ENCODE measurements at regions not wholly inside any gene's neighbourhood (a gene's known extent, or its start where the extent isn't known, plus 50 kb on each side); places are given as distances from the start of the nearest gene placed in this dataset.

DNA sequence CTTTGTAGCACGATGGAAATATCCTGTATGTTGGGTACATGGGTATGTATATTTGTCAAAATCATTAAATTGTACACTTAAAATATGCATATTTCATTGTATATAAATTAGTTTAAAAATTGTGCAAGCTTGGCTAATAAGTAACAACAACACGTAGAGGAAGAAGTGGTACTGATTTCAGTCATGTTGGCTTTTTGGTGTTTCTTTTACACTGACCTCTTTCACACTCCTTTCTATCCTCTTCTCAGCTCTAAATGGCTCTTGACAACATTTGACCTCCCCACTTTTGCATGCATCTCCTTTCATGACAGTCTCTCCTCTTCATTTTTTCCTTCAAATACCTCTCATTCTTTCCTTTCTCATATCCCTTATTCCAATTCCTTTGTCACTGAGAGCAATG lies 801.4 kb upstream of the ZEB2 start:
- H3K27ac ChIP-seq = no peak overlapping the region
- H3K4me2 ChIP-seq (ENCODE audit: low read length) = no peak overlapping the region
- H3K4me3 ChIP-seq (ENCODE audit: low read depth, low read length) = no peak overlapping the region
- TF ChIP-seq, protein P1, sequence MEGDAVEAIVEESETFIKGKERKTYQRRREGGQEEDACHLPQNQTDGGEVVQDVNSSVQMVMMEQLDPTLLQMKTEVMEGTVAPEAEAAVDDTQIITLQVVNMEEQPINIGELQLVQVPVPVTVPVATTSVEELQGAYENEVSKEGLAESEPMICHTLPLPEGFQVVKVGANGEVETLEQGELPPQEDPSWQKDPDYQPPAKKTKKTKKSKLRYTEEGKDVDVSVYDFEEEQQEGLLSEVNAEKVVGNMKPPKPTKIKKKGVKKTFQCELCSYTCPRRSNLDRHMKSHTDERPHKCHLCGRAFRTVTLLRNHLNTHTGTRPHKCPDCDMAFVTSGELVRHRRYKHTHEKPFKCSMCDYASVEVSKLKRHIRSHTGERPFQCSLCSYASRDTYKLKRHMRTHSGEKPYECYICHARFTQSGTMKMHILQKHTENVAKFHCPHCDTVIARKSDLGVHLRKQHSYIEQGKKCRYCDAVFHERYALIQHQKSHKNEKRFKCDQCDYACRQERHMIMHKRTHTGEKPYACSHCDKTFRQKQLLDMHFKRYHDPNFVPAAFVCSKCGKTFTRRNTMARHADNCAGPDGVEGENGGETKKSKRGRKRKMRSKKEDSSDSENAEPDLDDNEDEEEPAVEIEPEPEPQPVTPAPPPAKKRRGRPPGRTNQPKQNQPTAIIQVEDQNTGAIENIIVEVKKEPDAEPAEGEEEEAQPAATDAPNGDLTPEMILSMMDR (IDR thresholded peaks at IDR 0.05) = no peak
- no peaks in the 10 kb centered on the region for H3K27me3 ChIP-seq (ENCODE audit: control insufficient read depth, insufficient read depth, low read length)
- H3K79me2 ChIP-seq = no peaks in the 10 kb centered on the region
- no peaks in the 10 kb centered on the region for H3K9me3 ChIP-seq (ENCODE audit: control insufficient read depth, low read length)
- H3K36me3 ChIP-seq (ENCODE audit: control insufficient read depth, insufficient read depth, low read length) = no peaks in the 10 kb centered on the region
- H2AFZ ChIP-seq = no peak overlapping the region
- H3K4me1 ChIP-seq = no peaks in the 10 kb centered on the region
- H3K9ac ChIP-seq = no peak overlapping the region

DNA sequence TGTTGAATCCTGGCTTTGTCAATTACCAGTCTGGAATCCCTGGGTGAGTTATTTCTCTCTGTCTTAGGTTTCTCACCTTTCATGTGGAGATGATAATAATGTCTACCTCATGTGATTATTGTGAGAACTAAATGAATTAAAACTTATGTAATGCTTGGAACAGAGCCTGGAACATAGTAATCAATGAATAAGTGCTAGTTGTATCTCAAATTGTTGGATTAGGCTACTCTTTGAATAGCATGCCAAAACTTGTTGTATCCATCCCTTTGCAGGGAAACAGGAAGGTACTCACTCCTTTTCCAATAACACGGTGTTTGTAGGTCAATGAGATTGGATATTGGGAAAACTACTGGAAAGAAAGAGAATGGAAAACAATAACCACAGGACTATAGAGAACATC lies 796.6 kb upstream of the ZEB2 start:
- no peaks in the 10 kb centered on the region for H3K4me1 ChIP-seq
- H3K4me2 ChIP-seq (ENCODE audit: low read length) = no peak overlapping the region
- H3K27ac ChIP-seq = no peak overlapping the region
- H3K9me3 ChIP-seq (ENCODE audit: control insufficient read depth, low read length) = no peaks in the 10 kb centered on the region
- TF ChIP-seq, protein P1 (IDR thresholded peaks at IDR 0.05) = no peak
- H3K79me2 ChIP-seq = no peaks in the 10 kb centered on the region
- H3K4me3 ChIP-seq (ENCODE audit: low read depth, low read length) = no peak overlapping the region
- no peaks in the 10 kb centered on the region for H3K36me3 ChIP-seq (ENCODE audit: control insufficient read depth, insufficient read depth, low read length)
- H2AFZ ChIP-seq = no peak overlapping the region
- H3K9ac ChIP-seq = no peak overlapping the region
- H3K27me3 ChIP-seq (ENCODE audit: control insufficient read depth, insufficient read depth, low read length) = no peaks in the 10 kb centered on the region

DNA sequence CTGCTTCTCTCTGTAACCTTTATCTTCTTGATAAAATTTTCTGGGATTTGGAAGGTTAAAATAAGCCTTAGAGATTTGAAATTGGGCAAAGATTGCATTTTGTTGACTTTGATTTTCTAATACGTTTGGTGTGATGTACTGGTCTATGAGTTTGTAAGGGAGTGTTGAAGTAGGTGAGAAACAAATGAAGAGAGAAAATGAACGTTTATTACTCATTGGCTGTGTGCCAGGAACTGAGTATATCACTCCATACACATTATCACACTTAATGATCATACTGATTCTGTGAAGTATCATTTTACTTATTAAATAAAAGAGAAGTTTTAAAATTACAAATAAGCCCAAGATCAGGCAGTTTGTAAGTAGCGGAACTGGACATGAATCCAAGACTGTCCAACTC lies 795.1 kb upstream of the ZEB2 start:
- H2AFZ ChIP-seq = no peak overlapping the region
- H3K36me3 ChIP-seq (ENCODE audit: control insufficient read depth, insufficient read depth, low read length) = no peaks in the 10 kb centered on the region
- TF ChIP-seq, protein P1 (IDR thresholded peaks at IDR 0.05) = no peak
- H3K9me3 ChIP-seq (ENCODE audit: control insufficient read depth, low read length) = no peaks in the 10 kb centered on the region
- no peak overlapping the region for H3K27ac ChIP-seq
- no peaks in the 10 kb centered on the region for H3K27me3 ChIP-seq (ENCODE audit: control insufficient read depth, insufficient read depth, low read length)
- no peak overlapping the region for H3K4me3 ChIP-seq (ENCODE audit: low read depth, low read length)
- H3K79me2 ChIP-seq = no peaks in the 10 kb centered on the region
- H3K4me1 ChIP-seq = no peaks in the 10 kb centered on the region
- no peak overlapping the region for H3K9ac ChIP-seq
- H3K4me2 ChIP-seq (ENCODE audit: low read length) = no peak overlapping the region

DNA sequence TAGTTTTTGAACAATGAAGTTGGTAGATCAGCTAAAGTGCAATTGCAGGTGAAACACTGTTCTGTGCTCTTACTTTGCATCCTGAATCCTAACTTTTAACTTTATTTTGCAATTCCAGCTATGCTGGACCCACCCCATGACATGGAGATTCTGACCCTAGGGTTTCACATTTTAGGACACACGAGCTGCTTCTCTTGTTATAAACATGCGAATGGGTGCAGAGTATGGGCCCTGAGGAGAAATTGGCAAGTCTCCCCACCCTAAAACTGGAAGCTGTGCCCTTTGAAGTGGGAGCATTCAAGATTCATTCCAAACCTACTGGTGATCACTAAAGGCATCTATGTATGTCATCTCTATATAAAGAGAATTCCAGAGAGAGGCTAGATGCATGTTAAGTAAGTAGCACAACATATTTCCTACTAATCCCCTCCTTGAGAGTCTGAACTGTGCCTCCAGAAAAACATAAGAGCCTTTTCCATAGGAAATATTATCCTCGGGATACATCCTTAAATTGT lies 794.3 kb upstream of the ZEB2 start:
- Histone ChIP-seq H2AFZ (no peak overlapping the region), H3K4me1 (no peaks in the 10 kb centered on the region), H3K9me3 (ENCODE audit: control insufficient read depth, low read length) (no peaks in the 10 kb centered on the region), H3K36me3 (ENCODE audit: control insufficient read depth, insufficient read depth, low read length) (no peaks in the 10 kb centered on the region), H3K4me2 (ENCODE audit: low read length) (no peak overlapping the region), H3K4me3 (ENCODE audit: low read depth, low read length) (no peak overlapping the region), H3K27me3 (ENCODE audit: control insufficient read depth, insufficient read depth, low read length) (no peaks in the 10 kb centered on the region), H3K79me2 (no peaks in the 10 kb centered on the region), H3K9ac (no peak overlapping the region), H3K27ac (no peak overlapping the region)
- TF ChIP-seq, protein P1 (IDR thresholded peaks at IDR 0.05) = no peak

DNA sequence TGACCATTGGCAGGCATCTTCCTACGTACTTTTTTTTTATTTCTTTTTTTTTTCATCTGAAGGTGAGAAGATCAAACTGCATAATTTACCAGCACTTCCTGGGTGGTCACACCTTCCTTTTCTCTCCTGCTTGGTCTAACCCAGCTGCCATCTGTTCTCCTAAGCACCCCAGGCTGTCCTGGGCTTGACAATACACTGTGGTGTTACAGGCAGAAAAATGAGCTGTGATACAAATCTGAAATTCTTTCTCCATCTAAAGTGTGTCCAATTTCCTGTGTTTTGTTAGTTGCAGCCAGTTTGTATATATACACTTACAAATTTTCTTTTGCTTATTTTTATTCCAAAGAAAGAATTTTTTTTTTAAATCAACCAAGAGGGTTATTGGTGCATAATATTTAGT lies 786.0 kb upstream of the ZEB2 start:
- Histone ChIP-seq H3K4me3 (ENCODE audit: low read depth, low read length) (no peak overlapping the region), H2AFZ (no peak overlapping the region), H3K4me2 (ENCODE audit: low read length) (no peak overlapping the region), H3K4me1 (no peaks in the 10 kb centered on the region), H3K36me3 (ENCODE audit: control insufficient read depth, insufficient read depth, low read length) (no peaks in the 10 kb centered on the region), H3K27me3 (ENCODE audit: control insufficient read depth, insufficient read depth, low read length) (no peaks in the 10 kb centered on the region), H3K79me2 (no peaks in the 10 kb centered on the region), H3K9ac (no peak overlapping the region), H3K9me3 (ENCODE audit: control insufficient read depth, low read length) (no peaks in the 10 kb centered on the region), H3K27ac (no peak overlapping the region)
- TF ChIP-seq, protein P1 (IDR thresholded peaks at IDR 0.05) = no peak

Data from parathyroid adenoma (tissue), 2 donors.